ENCODE measurements at regions not wholly inside any gene's neighbourhood (a gene's known extent, or its start where the extent isn't known, plus 50 kb on each side); places are given as distances from the start of the nearest gene placed in this dataset.

- TF ChIP-seq CTCF (conservative IDR thresholded peaks at IDR 0.05), result no peak
- no peak for TF ChIP-seq EZH2 (IDR thresholded peaks at IDR 0.05; ENCODE audit: low read depth)
These were observed 354.2 kb upstream of the TBL1XR1 start for GRCh38 chr3:177551431-177551836.

Measured in PC-9 (cell line).